Activated CD4-positive, alpha-beta T cell treated with anti-CD3 and anti-CD28 coated beads, Interleukin-2, amount 10 ng/mL, durations not matched to agents 7 days and 5 days (primary cell): ENCODE measurements at regions not wholly inside any gene's neighbourhood (a gene's known extent, or its start where the extent isn't known, plus 50 kb on each side); places are given as distances from the start of the nearest gene placed in this dataset.

Experiments used
- CTCF ChIA-PET: fragments of 350-600 bp; sonication (Branson Sonifier 250); formaldehyde crosslinking; loops from one replicate; lab custom pipeline; 2021; ENCODE audit warnings: antibody characterized with exemption; lab: Charles Lee
- POLR2A ChIA-PET: fragments of 350-600 bp; sonication (Branson Sonifier 250); formaldehyde crosslinking; loops from one replicate; lab custom pipeline; 2021; ENCODE audit warnings: antibody characterized with exemption; lab: Charles Lee
- DNase-seq: peaks from one replicate; pipeline ENCODE4 v3.0.0-alpha.2; 2020
- H3K27ac Mint-ChIP-seq: one replicate; pipeline ENCODE4 v1.8.0; 2021; ENCODE audit warnings: mild to moderate bottlenecking, moderate library complexity, mixed read lengths
- H3K27me3 Mint-ChIP-seq: one replicate; pipeline ENCODE4 v1.8.0; 2021; ENCODE audit warnings: mixed read lengths
- H3K36me3 Mint-ChIP-seq: one replicate; pipeline ENCODE4 v1.8.0; 2021; ENCODE audit warnings: low read depth, mixed read lengths
- H3K4me1 Mint-ChIP-seq: one replicate; pipeline ENCODE4 v1.8.0; 2021; ENCODE audit warnings: mixed read lengths
- H3K4me3 Mint-ChIP-seq: one replicate; pipeline ENCODE4 v1.8.0; 2021; ENCODE audit warnings: mild to moderate bottlenecking, moderate library complexity, mixed read lengths
- H3K9me3 Mint-ChIP-seq: one replicate; pipeline ENCODE4 v1.8.0; 2021; ENCODE audit warnings: mixed read lengths

GRCh38 chr15:47934342-47934741, 186.4 kb upstream of the SLC24A5 start:
- Mint-ChIP-seq H3K4me1 (no peaks in the 10 kb centered on the region), H3K9me3 (no peaks in the 10 kb centered on the region), H3K27ac (no peak overlapping the region), H3K4me3 (no peak overlapping the region), H3K36me3 (no peaks in the 10 kb centered on the region), H3K27me3 (peaks cover 2% of the 10 kb centered on the region)
- no peak for DNase-seq
- ChIA-PET CTCF (no interaction called here), POLR2A (no interaction called here)

GRCh38 chr15:47937834-47938233, 183.0 kb upstream of the SLC24A5 start:
- Mint-ChIP-seq H3K36me3 (no peaks in the 10 kb centered on the region), H3K9me3 (no peaks in the 10 kb centered on the region), H3K4me1 (no peaks in the 10 kb centered on the region), H3K27ac (no peak overlapping the region), H3K4me3 (no peak overlapping the region), H3K27me3 (peaks cover 2% of the 10 kb centered on the region)
- POLR2A ChIA-PET, result no interaction called here
- no peak for DNase-seq
- CTCF ChIA-PET, result no interaction called here

GRCh38 chr15:47944637-47945288, 176.0 kb upstream of the SLC24A5 start:
- POLR2A ChIA-PET, result no interaction called here
- H3K27ac Mint-ChIP-seq, result no peak overlapping the region
- DNase-seq, result no peak
- H3K9me3 Mint-ChIP-seq, result no peaks in the 10 kb centered on the region
- H3K4me1 Mint-ChIP-seq, result no peaks in the 10 kb centered on the region
- no peak overlapping the region for H3K4me3 Mint-ChIP-seq
- CTCF ChIA-PET, result no interaction called here
- peaks cover 2% of the 10 kb centered on the region for H3K27me3 Mint-ChIP-seq
- no peaks in the 10 kb centered on the region for H3K36me3 Mint-ChIP-seq

- Mint-ChIP-seq H3K36me3 (no peaks in the 10 kb centered on the region), H3K4me1 (no peaks in the 10 kb centered on the region), H3K27ac (no peak overlapping the region), H3K27me3 (peaks cover 4% of the 10 kb centered on the region), H3K9me3 (no peaks in the 10 kb centered on the region), H3K4me3 (no peak overlapping the region)
- ChIA-PET POLR2A (no interaction called here), CTCF (interaction anchor here (0.8 kb wide), 1 partner anchor 186 kb away, joined by 3 read pairs; no protein-coding TSS in a partner anchor)
- DNase-seq, result no peak
These were observed 174.7 kb upstream of the SLC24A5 start for GRCh38 chr15:47945872-47946650.

GRCh38 chr15:47949815-47950214, 171.0 kb upstream of the SLC24A5 start:
- ChIA-PET CTCF (no interaction called here), POLR2A (no interaction called here)
- Mint-ChIP-seq H3K4me1 (no peaks in the 10 kb centered on the region), H3K9me3 (peaks cover 3% of the 10 kb centered on the region), H3K27ac (no peak overlapping the region), H3K4me3 (no peak overlapping the region), H3K36me3 (no peaks in the 10 kb centered on the region), H3K27me3 (peaks cover 5% of the 10 kb centered on the region)
- no peak for DNase-seq

- Mint-ChIP-seq H3K9me3 (peaks cover 3% of the 10 kb centered on the region), H3K4me3 (no peak overlapping the region), H3K4me1 (no peaks in the 10 kb centered on the region), H3K27me3 (peaks cover 5% of the 10 kb centered on the region), H3K36me3 (no peaks in the 10 kb centered on the region), H3K27ac (no peak overlapping the region)
- ChIA-PET POLR2A (no interaction called here), CTCF (no interaction called here)
- DNase-seq, result no peak
These were observed 170.3 kb upstream of the SLC24A5 start for GRCh38 chr15:47950447-47950846.

GRCh38 chr15:47951781-47952180, 169.0 kb upstream of the SLC24A5 start:
- POLR2A ChIA-PET, result no interaction called here
- Mint-ChIP-seq H3K27me3 (peaks cover 11% of the 10 kb centered on the region), H3K36me3 (no peaks in the 10 kb centered on the region), H3K4me3 (no peak overlapping the region), H3K4me1 (no peaks in the 10 kb centered on the region), H3K27ac (no peak overlapping the region), H3K9me3 (peaks cover 3% of the 10 kb centered on the region)
- CTCF ChIA-PET, result no interaction called here
- DNase-seq, result no peak

GRCh38 chr15:47954196-47954595, 166.6 kb upstream of the SLC24A5 start:
- H3K36me3 Mint-ChIP-seq, result no peaks in the 10 kb centered on the region
- DNase-seq, result no peak
- no peak overlapping the region for H3K27ac Mint-ChIP-seq
- ChIA-PET CTCF (no interaction called here), POLR2A (no interaction called here)
- H3K27me3 Mint-ChIP-seq, result peaks cover 16% of the 10 kb centered on the region
- H3K9me3 Mint-ChIP-seq, result peaks cover 3% of the 10 kb centered on the region
- no peaks in the 10 kb centered on the region for H3K4me1 Mint-ChIP-seq
- H3K4me3 Mint-ChIP-seq, result no peak overlapping the region

- POLR2A ChIA-PET, result no interaction called here
- peaks cover 16% of the 10 kb centered on the region for H3K27me3 Mint-ChIP-seq
- CTCF ChIA-PET, result no interaction called here
- DNase-seq, result no peak
- H3K4me3 Mint-ChIP-seq, result no peak overlapping the region
- H3K9me3 Mint-ChIP-seq, result peaks cover 3% of the 10 kb centered on the region
- peaks cover 4% of the 10 kb centered on the region for H3K4me1 Mint-ChIP-seq
- H3K27ac Mint-ChIP-seq, result no peak overlapping the region
- no peaks in the 10 kb centered on the region for H3K36me3 Mint-ChIP-seq
These were observed 165.8 kb upstream of the SLC24A5 start for GRCh38 chr15:47955021-47955420.

GRCh38 chr15:47959617-47960413, 161.0 kb upstream of the SLC24A5 start:
- Mint-ChIP-seq H3K4me3 (no peak overlapping the region), H3K27me3 (peaks cover 14% of the 10 kb centered on the region), H3K9me3 (no peaks in the 10 kb centered on the region), H3K27ac (no peak overlapping the region), H3K36me3 (no peaks in the 10 kb centered on the region), H3K4me1 (peaks cover 23% of the 10 kb centered on the region)
- ChIA-PET POLR2A (no interaction called here), CTCF (interaction anchor here (1.0 kb wide), 1 partner anchor 28 kb away, joined by 3 read pairs; no protein-coding TSS in a partner anchor)
- DNase-seq, result no peak

- no peaks in the 10 kb centered on the region for H3K9me3 Mint-ChIP-seq
- H3K27ac Mint-ChIP-seq, result no peak overlapping the region
- DNase-seq, result peak; percentile 22
- H3K4me3 Mint-ChIP-seq, result peak overlapping the region; percentile 9
- CTCF ChIA-PET, result no interaction called here
- H3K4me1 Mint-ChIP-seq, result peaks cover 23% of the 10 kb centered on the region
- H3K27me3 Mint-ChIP-seq, result peaks cover 12% of the 10 kb centered on the region
- no peaks in the 10 kb centered on the region for H3K36me3 Mint-ChIP-seq
- POLR2A ChIA-PET, result no interaction called here
These were observed 159.2 kb upstream of the SLC24A5 start for GRCh38 chr15:47961401-47962090.

- POLR2A ChIA-PET, result no interaction called here
- Mint-ChIP-seq H3K36me3 (no peaks in the 10 kb centered on the region), H3K4me1 (peaks cover 23% of the 10 kb centered on the region), H3K9me3 (no peaks in the 10 kb centered on the region), H3K27ac (no peak overlapping the region), H3K27me3 (peaks cover 6% of the 10 kb centered on the region), H3K4me3 (no peak overlapping the region)
- CTCF ChIA-PET, result no interaction called here
- DNase-seq, result no peak
These were observed 157.5 kb upstream of the SLC24A5 start for GRCh38 chr15:47963265-47963664.
